Hepatocyte (in vitro differentiated cells): ENCODE measurements at regions not wholly inside any gene's neighbourhood (a gene's known extent, or its start where the extent isn't known, plus 50 kb on each side); places are given as distances from the start of the nearest gene placed in this dataset.

Experiments
- EZH2 ChIP-seq: fragments of 200-600 bp; sonication (generic); IDR thresholded peaks from 2 replicates; pipeline ENCODE4 v1.6.1; 2016; ENCODE audit warnings: antibody characterized with exemption, mild to moderate bottlenecking, borderline replicate concordance
- TF ChIP-seq, protein P1 (sequence below): fragments of 200-600 bp; sonication (generic); IDR thresholded peaks from 2 replicates; pipeline ENCODE4 v1.5.1; 2016; ENCODE audit warnings: antibody characterized with exemption, mild to moderate bottlenecking; ENCODE audit not compliant: poor library complexity

DNA sequence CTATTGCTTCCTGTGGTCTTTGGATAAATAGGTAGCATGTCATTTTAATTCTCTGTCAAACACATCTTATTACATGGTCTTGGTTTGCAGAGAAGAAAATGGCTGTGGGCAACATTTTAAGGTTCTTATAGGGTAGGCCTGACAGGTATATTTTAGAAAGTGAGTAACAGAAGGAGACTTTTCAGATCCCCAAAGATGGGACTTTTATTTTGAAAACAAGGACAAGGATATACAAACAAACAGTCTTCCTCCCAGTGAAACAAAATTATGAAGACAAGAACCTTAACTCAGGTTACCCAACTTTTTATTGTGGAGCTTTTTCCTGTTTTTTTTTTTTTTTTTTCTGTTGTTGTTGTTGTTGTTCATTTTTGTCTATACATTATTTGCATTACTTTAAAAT is 916.2 kb downstream of the NTRK3 start:
- TF ChIP-seq, protein P1, sequence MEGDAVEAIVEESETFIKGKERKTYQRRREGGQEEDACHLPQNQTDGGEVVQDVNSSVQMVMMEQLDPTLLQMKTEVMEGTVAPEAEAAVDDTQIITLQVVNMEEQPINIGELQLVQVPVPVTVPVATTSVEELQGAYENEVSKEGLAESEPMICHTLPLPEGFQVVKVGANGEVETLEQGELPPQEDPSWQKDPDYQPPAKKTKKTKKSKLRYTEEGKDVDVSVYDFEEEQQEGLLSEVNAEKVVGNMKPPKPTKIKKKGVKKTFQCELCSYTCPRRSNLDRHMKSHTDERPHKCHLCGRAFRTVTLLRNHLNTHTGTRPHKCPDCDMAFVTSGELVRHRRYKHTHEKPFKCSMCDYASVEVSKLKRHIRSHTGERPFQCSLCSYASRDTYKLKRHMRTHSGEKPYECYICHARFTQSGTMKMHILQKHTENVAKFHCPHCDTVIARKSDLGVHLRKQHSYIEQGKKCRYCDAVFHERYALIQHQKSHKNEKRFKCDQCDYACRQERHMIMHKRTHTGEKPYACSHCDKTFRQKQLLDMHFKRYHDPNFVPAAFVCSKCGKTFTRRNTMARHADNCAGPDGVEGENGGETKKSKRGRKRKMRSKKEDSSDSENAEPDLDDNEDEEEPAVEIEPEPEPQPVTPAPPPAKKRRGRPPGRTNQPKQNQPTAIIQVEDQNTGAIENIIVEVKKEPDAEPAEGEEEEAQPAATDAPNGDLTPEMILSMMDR = no peak
- TF ChIP-seq EZH2 = no peak
